ENCODE measurements at regions not wholly inside any gene's neighbourhood (a gene's known extent, or its start where the extent isn't known, plus 50 kb on each side); places are given as distances from the start of the nearest gene placed in this dataset.

GRCh38 chr1:213440766-213441165 is 389.7 kb downstream of the RPS6KC1 start:
- TF ChIP-seq PPARA (CRISPR knock-in tag; IDR thresholded peaks at IDR 0.05; ENCODE audit: borderline replicate concordance), result no peak
- no peak for TF ChIP-seq TCF4 (CRISPR knock-in tag; IDR thresholded peaks at IDR 0.05; ENCODE audit: borderline replicate concordance)
- no peak for TF ChIP-seq ESRRG (CRISPR knock-in tag; IDR thresholded peaks at IDR 0.05)
- TF ChIP-seq ZFP30 (CRISPR knock-in tag; IDR thresholded peaks at IDR 0.05), result no peak
- no peak for TF ChIP-seq ZNF565 (CRISPR knock-in tag; conservative IDR thresholded peaks at IDR 0.05; ENCODE audit: low read depth)
- TF ChIP-seq CSDC2 (CRISPR knock-in tag; IDR thresholded peaks at IDR 0.05), result no peak
- no peak for TF ChIP-seq OSR1 (CRISPR knock-in tag; IDR thresholded peaks at IDR 0.05)
- no peak for TF ChIP-seq TOX (CRISPR knock-in tag; IDR thresholded peaks at IDR 0.05; ENCODE audit: borderline replicate concordance)
- no peak for TF ChIP-seq ZNF8 (CRISPR knock-in tag; IDR thresholded peaks at IDR 0.05)
- TF ChIP-seq BACH2 (CRISPR knock-in tag; IDR thresholded peaks at IDR 0.05; ENCODE audit: borderline replicate concordance), result no peak
- TF ChIP-seq ZC3H10 (CRISPR knock-in tag; IDR thresholded peaks at IDR 0.05), result no peak
- TF ChIP-seq GLIS3 (CRISPR knock-in tag; IDR thresholded peaks at IDR 0.05), result no peak
- no peak for TF ChIP-seq POU6F1 (CRISPR knock-in tag; IDR thresholded peaks at IDR 0.05; ENCODE audit: borderline replicate concordance, low read depth)
- no peak for ATAC-seq

DNA sequence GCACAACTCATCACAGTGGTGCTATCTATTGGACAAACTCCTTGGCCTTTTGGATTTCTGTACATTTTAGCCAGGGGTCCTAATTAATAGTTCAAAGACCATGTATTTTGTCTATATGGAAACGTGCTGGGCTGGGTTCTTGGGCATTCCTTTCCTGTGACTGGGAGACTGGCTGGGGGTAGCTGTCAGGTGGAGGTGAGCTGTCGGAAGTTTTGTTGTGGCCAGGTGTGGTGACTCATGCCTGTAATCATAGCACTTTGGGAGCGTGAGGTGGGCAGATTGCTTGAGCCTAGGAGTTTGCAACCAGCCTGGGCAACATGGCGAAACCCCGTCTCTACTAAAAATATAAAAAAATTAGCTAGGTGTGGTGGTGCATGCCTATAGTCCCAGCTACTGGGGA is 392.4 kb downstream of the RPS6KC1 start:
- no peak for TF ChIP-seq TOX (CRISPR knock-in tag; IDR thresholded peaks at IDR 0.05; ENCODE audit: borderline replicate concordance)
- no peak for TF ChIP-seq ZNF70 (CRISPR knock-in tag; IDR thresholded peaks at IDR 0.05)
- no peak for TF ChIP-seq GLIS3 (CRISPR knock-in tag; IDR thresholded peaks at IDR 0.05)
- no peak for TF ChIP-seq ISL1 (CRISPR knock-in tag; IDR thresholded peaks at IDR 0.05)
- TF ChIP-seq OSR1 (CRISPR knock-in tag; IDR thresholded peaks at IDR 0.05), result no peak
- TF ChIP-seq ZNF8 (CRISPR knock-in tag; IDR thresholded peaks at IDR 0.05), result no peak
- TF ChIP-seq CSRNP3 (CRISPR knock-in tag; IDR thresholded peaks at IDR 0.05), result no peak
- no peak for TF ChIP-seq TSHZ2 (CRISPR knock-in tag; IDR thresholded peaks at IDR 0.05)
- no peak for ATAC-seq

DNA sequence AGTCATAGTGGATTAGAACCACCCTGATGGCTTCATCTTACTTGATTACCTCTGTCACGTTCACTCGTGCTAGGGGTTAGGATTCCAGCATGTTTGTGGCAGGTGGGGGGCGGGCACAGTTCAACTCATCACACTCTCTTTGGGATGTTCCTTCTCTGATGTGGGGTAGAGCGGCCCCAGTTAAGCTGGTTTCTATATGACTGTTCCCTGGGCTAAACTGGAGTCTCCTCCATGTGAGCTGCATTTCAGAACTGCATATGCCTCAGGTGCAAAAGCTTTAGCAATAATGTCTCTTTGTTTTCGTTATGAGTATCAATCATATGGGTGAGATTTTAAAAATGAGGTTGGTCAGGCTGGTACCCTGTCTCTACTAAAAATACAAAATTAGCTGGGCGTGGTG is 393.2 kb downstream of the RPS6KC1 start:
- no peak for ATAC-seq
- TF ChIP-seq BACH2 (CRISPR knock-in tag; IDR thresholded peaks at IDR 0.05; ENCODE audit: borderline replicate concordance) (no peak), ZNF8 (CRISPR knock-in tag; IDR thresholded peaks at IDR 0.05) (no peak), ZNF70 (CRISPR knock-in tag; IDR thresholded peaks at IDR 0.05) (no peak), ZC3H10 (CRISPR knock-in tag; IDR thresholded peaks at IDR 0.05) (no peak), OSR1 (CRISPR knock-in tag; IDR thresholded peaks at IDR 0.05) (no peak)
- TF ChIP-seq, protein P1, sequence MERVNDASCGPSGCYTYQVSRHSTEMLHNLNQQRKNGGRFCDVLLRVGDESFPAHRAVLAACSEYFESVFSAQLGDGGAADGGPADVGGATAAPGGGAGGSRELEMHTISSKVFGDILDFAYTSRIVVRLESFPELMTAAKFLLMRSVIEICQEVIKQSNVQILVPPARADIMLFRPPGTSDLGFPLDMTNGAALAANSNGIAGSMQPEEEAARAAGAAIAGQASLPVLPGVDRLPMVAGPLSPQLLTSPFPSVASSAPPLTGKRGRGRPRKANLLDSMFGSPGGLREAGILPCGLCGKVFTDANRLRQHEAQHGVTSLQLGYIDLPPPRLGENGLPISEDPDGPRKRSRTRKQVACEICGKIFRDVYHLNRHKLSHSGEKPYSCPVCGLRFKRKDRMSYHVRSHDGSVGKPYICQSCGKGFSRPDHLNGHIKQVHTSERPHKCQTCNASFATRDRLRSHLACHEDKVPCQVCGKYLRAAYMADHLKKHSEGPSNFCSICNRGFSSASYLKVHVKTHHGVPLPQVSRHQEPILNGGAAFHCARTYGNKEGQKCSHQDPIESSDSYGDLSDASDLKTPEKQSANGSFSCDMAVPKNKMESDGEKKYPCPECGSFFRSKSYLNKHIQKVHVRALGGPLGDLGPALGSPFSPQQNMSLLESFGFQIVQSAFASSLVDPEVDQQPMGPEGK (CRISPR knock-in tag; IDR thresholded peaks at IDR 0.05; ENCODE audit: borderline replicate concordance), result no peak

DNA sequence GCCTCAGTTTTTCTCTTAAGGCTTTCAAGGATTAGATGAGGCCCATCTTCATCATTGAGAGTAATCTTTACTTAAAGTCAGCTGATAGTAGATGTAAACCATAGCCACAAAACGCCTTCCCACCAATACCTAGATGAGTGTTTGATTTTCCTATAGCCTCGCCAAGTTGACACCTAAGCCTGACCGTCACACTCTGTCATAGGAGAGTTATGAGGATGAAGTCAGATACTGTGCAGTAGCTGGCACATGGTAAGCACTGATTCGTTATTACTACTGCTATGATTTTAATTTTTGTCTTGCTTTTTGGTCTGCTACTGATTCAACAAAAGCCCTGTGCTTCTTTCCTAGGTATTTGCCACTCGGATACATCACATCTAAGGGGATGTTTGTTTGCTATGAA is 395.5 kb downstream of the RPS6KC1 start:
- no peak for ATAC-seq
- TF ChIP-seq OSR1 (CRISPR knock-in tag; IDR thresholded peaks at IDR 0.05), result no peak
- TF ChIP-seq, protein P1 (CRISPR knock-in tag; IDR thresholded peaks at IDR 0.05; ENCODE audit: borderline replicate concordance), result no peak
- TF ChIP-seq ZFP3 (CRISPR knock-in tag; IDR thresholded peaks at IDR 0.05), result no peak
- TF ChIP-seq PPARA (CRISPR knock-in tag; IDR thresholded peaks at IDR 0.05; ENCODE audit: borderline replicate concordance), result no peak
- TF ChIP-seq GLIS3 (CRISPR knock-in tag; IDR thresholded peaks at IDR 0.05), result no peak
- TF ChIP-seq ISL1 (CRISPR knock-in tag; IDR thresholded peaks at IDR 0.05), result no peak
- TF ChIP-seq ZNF70 (CRISPR knock-in tag; IDR thresholded peaks at IDR 0.05), result no peak
- TF ChIP-seq ZNF565 (CRISPR knock-in tag; conservative IDR thresholded peaks at IDR 0.05; ENCODE audit: low read depth), result no peak
- no peak for TF ChIP-seq ZNF8 (CRISPR knock-in tag; IDR thresholded peaks at IDR 0.05)
- no peak for TF ChIP-seq TSHZ2 (CRISPR knock-in tag; IDR thresholded peaks at IDR 0.05)
- TF ChIP-seq BACH2 (CRISPR knock-in tag; IDR thresholded peaks at IDR 0.05; ENCODE audit: borderline replicate concordance), result no peak
- TF ChIP-seq ESRRG (CRISPR knock-in tag; IDR thresholded peaks at IDR 0.05), result no peak
- no peak for TF ChIP-seq POU6F1 (CRISPR knock-in tag; IDR thresholded peaks at IDR 0.05; ENCODE audit: borderline replicate concordance, low read depth)
- TF ChIP-seq ZFP30 (CRISPR knock-in tag; IDR thresholded peaks at IDR 0.05), result no peak

All from SK-N-SH treated with all-trans-retinoic acid at 6 μM for 48 hours (cell line).